ENCODE measurements at regions not wholly inside any gene's neighbourhood (a gene's known extent, or its start where the extent isn't known, plus 50 kb on each side); places are given as distances from the start of the nearest gene placed in this dataset.

DNA sequence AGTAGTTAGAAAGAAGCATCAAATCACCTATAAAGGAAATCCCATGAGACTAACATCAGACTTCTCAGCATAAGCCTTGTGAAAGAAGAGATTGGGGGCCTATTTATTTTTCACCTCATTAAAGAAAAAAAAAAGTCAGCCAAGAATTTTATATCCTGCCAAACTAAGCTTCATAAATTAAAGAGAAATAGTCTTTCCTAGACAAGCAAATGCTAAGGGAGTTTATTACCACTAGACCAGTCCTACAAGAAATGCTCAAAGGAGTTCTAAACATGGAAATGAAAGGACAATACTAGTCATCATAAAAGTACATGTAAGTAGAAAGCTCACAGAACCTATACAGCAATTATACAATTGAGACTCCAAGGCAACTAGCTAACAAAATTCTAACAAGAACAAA is 96.5 kb upstream of the OLIG3 start:
- DNase-seq: no peak
- Histone ChIP-seq H3K4me1 (peaks cover 0 to 10% (median 0%) of the 10 kb centered on the region in 4 donors), H3K27ac (no peak overlapping the region), H3K27me3 (no peaks in the 10 kb centered on the region), H3K36me3 (no peaks in the 10 kb centered on the region), H3K4me3 (no peak overlapping the region), H3K9me3 (peaks cover 0 to 13% (median 5%) of the 10 kb centered on the region in 4 donors)
- TF ChIP-seq POLR2AphosphoS5 (IDR thresholded peaks at IDR 0.05) (no peak), POLR2A (IDR thresholded peaks at IDR 0.05) (no peak), EP300 (IDR thresholded peaks at IDR 0.05) (no peak)
- TF ChIP-seq, protein P1, sequence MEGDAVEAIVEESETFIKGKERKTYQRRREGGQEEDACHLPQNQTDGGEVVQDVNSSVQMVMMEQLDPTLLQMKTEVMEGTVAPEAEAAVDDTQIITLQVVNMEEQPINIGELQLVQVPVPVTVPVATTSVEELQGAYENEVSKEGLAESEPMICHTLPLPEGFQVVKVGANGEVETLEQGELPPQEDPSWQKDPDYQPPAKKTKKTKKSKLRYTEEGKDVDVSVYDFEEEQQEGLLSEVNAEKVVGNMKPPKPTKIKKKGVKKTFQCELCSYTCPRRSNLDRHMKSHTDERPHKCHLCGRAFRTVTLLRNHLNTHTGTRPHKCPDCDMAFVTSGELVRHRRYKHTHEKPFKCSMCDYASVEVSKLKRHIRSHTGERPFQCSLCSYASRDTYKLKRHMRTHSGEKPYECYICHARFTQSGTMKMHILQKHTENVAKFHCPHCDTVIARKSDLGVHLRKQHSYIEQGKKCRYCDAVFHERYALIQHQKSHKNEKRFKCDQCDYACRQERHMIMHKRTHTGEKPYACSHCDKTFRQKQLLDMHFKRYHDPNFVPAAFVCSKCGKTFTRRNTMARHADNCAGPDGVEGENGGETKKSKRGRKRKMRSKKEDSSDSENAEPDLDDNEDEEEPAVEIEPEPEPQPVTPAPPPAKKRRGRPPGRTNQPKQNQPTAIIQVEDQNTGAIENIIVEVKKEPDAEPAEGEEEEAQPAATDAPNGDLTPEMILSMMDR (IDR thresholded peaks at IDR 0.05): no peak
- intact Hi-C loops (cut with DNase I; ENCODE audit: low total_unique reads): no loop called here

DNA sequence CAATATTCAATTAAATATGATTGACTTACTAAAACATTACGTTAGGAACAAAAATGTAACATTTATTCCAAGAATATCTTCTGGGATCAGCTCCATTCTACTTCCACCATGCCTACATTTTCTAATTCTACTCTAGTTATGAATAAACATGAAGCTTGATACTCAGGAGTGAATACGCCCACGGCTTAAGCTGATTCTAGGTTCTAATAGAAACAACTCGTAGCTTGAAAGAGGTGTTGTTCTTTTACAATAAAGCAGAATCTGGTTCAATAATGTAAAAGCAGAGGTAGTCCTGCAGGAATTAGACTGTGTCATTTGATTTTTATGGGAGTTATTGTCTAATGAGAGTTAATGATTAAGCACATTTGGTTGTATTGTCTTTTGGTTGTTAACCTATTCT is 107.3 kb upstream of the OLIG3 start:
- H3K27me3 ChIP-seq: peaks cover 0 to 41% (median 8%) of the 10 kb centered on the region in 3 donors
- no peaks in the 10 kb centered on the region for H3K9me3 ChIP-seq
- intact Hi-C loops (cut with DNase I; ENCODE audit: low total_unique reads): no loop called here
- 61 to 83% (median 74%) methylated on average over 4 of the region's 4 CpGs for WGBS, 5 donors
- H3K4me3 ChIP-seq: no peak overlapping the region
- TF ChIP-seq POLR2AphosphoS5 (IDR thresholded peaks at IDR 0.05): no peak
- TF ChIP-seq EP300 (IDR thresholded peaks at IDR 0.05): no peak
- TF ChIP-seq POLR2A (IDR thresholded peaks at IDR 0.05): no peak
- TF ChIP-seq, protein P1 (IDR thresholded peaks at IDR 0.05): no peak
- no peaks in the 10 kb centered on the region for H3K4me1 ChIP-seq
- no peak overlapping the region for H3K27ac ChIP-seq
- no peak for DNase-seq
- H3K36me3 ChIP-seq: no peaks in the 10 kb centered on the region

DNA sequence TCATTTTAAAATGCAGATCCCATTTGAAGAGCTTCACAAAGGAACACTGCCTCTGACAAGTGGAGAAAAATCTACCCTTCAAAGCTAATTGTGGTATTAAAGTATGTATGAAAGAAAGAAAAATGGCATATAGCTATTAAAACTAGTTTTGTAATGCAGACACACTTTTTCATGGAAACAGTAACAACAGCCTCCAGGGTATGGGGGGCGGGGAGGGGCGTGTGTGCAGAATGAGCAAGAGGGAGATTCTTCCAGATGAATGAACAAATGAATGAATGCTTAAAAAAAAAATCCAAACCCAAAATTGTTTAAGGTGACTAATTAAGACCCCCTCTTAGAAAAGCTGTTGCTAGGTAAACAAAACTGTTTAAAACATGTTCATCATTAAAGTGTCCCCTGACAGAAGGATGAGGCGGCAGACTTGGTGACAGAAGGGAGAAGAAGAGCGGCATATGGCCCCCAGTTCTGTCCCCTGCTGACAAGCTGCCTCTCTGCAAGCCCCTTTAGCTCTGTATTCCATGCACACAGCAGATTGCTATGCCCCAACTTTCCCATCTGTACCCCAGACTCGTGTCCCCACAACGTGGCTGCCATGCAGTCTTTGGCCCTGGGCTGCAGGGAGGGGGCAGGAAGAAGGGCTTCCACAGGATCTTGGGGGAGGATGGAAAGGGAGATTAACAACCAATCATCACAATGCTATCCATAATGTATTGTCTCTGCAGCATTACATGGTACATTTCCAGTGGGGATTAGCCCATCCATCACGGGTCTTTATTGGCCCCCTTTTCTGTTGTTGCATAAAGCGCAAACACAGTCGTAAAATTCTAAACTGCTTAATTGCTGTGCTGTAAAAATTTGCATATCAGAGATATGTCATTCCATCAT is 108.4 kb upstream of the OLIG3 start:
- no peak for TF ChIP-seq POLR2A (IDR thresholded peaks at IDR 0.05)
- Histone ChIP-seq H3K9me3 (no peaks in the 10 kb centered on the region), H3K4me3 (no peak overlapping the region), H3K36me3 (no peaks in the 10 kb centered on the region), H3K4me1 (no peaks in the 10 kb centered on the region), H3K27me3 (peaks cover 0 to 41% (median 8%) of the 10 kb centered on the region in 3 donors), H3K27ac (no peak overlapping the region)
- 52 to 73% (median 70%) methylated on average over 9 of the region's 9 CpGs for WGBS, 5 donors
- intact Hi-C loops (cut with DNase I; ENCODE audit: low total_unique reads): no loop called here
- no peak for DNase-seq

DNA sequence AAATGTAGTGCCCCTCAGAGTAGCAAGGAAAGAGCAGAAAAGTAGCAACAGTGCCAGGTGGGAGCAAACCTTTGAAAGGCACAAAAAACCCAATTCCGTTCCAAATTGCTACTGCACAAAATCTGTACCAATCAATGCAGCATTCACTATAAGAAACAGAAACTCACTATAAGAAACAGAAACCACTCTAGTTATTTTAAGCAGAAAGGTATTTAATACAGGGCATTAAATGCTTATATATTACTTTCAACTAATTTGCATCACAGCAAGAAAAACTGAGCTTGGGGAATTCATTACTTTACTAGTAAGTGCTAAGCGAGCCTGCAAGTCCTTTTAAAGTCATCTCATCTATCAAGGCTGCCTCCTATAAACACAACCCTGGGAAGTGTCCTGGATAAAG is 116.5 kb upstream of the OLIG3 start:
- TF ChIP-seq EP300 (IDR thresholded peaks at IDR 0.05) (no peak), POLR2A (IDR thresholded peaks at IDR 0.05) (no peak), POLR2AphosphoS5 (IDR thresholded peaks at IDR 0.05) (no peak)
- TF ChIP-seq, protein P1 (IDR thresholded peaks at IDR 0.05): no peak
- Histone ChIP-seq H3K36me3 (no peaks in the 10 kb centered on the region), H3K9me3 (peaks cover 0 to 8% (median 4%) of the 10 kb centered on the region in 4 donors), H3K27me3 (peaks cover 0 to 6% (median 0%) of the 10 kb centered on the region in 3 donors), H3K4me3 (no peak overlapping the region), H3K27ac (no peak overlapping the region), H3K4me1 (no peaks in the 10 kb centered on the region)
- 61 to 93% (median 81%) methylated on average over 2 of the region's 2 CpGs for WGBS, 5 donors
- no peak for DNase-seq
- intact Hi-C loops (cut with DNase I; ENCODE audit: low total_unique reads): no loop called here

DNA sequence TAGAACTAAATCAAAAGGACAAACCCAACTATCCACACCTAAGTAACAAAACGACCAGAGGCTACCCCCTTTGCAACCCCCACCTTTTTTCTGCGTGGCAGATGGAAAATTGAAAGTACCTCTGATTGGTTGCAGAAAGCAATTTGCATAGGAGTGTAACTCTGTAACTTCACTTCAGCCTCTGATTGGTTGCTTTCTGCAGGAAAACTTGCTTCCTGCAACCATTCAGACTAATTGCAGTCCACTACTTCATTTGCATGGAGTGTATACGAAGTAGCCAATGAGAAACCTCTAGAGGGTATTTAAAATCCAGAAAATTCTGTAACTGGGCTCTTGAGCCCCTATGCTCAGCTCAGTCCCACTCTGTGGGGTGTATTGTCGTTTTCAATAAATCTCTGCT is 129.1 kb upstream of the OLIG3 start:
- Histone ChIP-seq H3K27me3 (peaks cover 0 to 14% (median 0%) of the 10 kb centered on the region in 3 donors), H3K4me1 (no peaks in the 10 kb centered on the region), H3K27ac (no peak overlapping the region), H3K9me3 (no peaks in the 10 kb centered on the region), H3K36me3 (no peaks in the 10 kb centered on the region), H3K4me3 (no peak overlapping the region)
- DNase-seq: no peak
- TF ChIP-seq EP300 (IDR thresholded peaks at IDR 0.05) (no peak), POLR2A (IDR thresholded peaks at IDR 0.05) (no peak), POLR2AphosphoS5 (IDR thresholded peaks at IDR 0.05) (no peak)
- TF ChIP-seq, protein P1 (IDR thresholded peaks at IDR 0.05): no peak
- WGBS, 5 donors: 45 to 58% (median 50%) methylated on average over 4 of the region's 4 CpGs
- intact Hi-C loops (cut with DNase I; ENCODE audit: low total_unique reads): no loop called here
